ENCODE measurements at regions not wholly inside any gene's neighbourhood (a gene's known extent, or its start where the extent isn't known, plus 50 kb on each side); places are given as distances from the start of the nearest gene placed in this dataset.
A peak's percentile ranks its signal among the peaks of the same experiment; 100 is the strongest.

DNA sequence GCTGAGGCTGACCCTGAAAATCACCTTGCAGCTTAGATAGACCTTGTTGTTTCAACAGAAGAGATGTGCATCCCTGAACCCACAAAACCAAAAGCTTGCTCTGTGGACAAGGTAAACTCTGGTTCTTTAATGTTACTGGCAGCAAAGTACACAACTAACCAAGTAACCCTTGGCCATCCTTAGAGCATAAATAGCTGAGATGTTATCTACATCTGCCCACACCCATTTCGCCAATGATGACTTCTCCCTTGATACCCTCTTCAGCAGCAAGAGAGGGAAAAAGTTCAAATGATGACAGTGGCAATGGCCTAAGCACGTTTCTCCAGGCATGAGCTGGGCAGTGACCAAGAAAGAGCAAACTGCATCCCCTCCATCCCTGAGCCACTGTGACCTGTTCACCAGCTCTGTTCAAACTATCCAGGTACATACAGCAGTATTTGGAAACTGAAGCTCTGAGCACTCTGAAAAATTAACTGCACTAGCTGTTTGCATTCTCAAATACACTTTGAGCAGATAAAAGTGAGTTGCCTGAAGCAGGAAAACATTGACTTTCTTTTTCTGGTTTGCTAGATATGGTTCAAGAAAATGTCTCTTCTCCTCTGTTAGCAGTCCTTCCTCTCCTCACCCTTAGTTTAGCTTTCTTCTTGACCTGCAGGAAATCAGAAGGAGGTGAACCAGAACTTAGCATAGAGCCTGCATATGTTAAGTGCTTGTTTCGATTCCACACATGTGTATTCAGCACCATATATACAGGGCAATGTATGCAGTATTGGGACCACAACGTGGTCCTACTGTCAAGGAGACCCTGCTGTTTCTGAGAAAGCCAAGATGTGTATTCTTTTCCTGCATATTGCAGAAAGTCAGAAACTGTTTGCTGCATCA lies 231.7 kb downstream of the FOXO1 start:
- no peaks in the 10 kb centered on the region for H3K36me3 ChIP-seq (ENCODE audit: insufficient read depth in 1 of 2, low read depth in 1 of 2)
- 89 to 96% (median 90%) methylated on average over 4 of the region's 4 CpGs for WGBS, 3 donors
- H3K27me3 ChIP-seq (ENCODE audit: insufficient read depth in 3 of 3, low read length in 2 of 3), result no peaks in the 10 kb centered on the region
- DNase-seq (no peak), ATAC-seq (no peak)
- intact Hi-C loops (cut with DNase I), result no loop called here
- peaks cover 24% of the 10 kb centered on the region for H3K4me1 ChIP-seq
- TF ChIP-seq, protein P1, sequence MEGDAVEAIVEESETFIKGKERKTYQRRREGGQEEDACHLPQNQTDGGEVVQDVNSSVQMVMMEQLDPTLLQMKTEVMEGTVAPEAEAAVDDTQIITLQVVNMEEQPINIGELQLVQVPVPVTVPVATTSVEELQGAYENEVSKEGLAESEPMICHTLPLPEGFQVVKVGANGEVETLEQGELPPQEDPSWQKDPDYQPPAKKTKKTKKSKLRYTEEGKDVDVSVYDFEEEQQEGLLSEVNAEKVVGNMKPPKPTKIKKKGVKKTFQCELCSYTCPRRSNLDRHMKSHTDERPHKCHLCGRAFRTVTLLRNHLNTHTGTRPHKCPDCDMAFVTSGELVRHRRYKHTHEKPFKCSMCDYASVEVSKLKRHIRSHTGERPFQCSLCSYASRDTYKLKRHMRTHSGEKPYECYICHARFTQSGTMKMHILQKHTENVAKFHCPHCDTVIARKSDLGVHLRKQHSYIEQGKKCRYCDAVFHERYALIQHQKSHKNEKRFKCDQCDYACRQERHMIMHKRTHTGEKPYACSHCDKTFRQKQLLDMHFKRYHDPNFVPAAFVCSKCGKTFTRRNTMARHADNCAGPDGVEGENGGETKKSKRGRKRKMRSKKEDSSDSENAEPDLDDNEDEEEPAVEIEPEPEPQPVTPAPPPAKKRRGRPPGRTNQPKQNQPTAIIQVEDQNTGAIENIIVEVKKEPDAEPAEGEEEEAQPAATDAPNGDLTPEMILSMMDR (IDR thresholded peaks at IDR 0.05), result no peak
- no peak overlapping the region for H3K27ac ChIP-seq
- H3K4me3 ChIP-seq, result no peak overlapping the region
- H3K9me3 ChIP-seq, result no peaks in the 10 kb centered on the region

DNA sequence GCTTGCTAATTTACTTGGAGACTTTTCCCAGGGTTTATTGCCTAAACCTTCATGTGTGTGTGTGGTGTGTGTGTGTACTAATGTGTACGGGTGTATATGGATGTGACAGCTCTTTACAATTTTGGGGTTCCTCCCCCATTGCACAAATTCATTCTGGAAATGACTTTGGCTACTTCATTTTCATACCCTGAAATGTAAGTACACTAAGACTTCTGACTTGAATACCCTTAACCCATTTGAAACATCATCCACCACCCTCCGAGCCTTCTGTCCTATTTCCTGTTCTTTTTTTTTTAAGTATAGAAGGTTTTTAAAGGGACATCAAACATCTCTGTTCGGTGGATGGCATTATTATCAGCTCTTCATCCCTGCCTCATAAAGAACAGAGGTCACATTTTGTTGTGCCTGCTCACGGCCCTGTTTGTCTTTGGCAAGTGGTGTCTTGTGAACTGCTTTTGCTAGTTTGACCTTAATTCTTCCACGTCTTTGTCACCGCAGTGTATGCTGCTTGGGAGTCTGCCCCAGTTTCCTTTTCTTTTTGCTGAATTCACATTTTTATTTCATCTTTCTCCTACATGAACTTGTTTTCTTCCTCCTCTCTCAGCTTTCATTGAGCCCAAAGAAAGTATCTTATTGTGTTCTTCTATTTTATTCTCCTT lies 228.3 kb downstream of the FOXO1 start:
- no peaks in the 10 kb centered on the region for H3K27me3 ChIP-seq (ENCODE audit: insufficient read depth in 3 of 3, low read length in 2 of 3)
- DNase-seq (no peak), ATAC-seq (no peak)
- peak overlapping the region; percentile 68 for H3K27ac ChIP-seq
- peaks cover 42% of the 10 kb centered on the region for H3K4me1 ChIP-seq
- TF ChIP-seq, protein P1 (IDR thresholded peaks at IDR 0.05), result no peak
- intact Hi-C loops (cut with DNase I), result no loop called here
- no peaks in the 10 kb centered on the region for H3K36me3 ChIP-seq (ENCODE audit: insufficient read depth in 1 of 2, low read depth in 1 of 2)
- peak overlapping the region; percentile 50 for H3K4me3 ChIP-seq
- 61 to 80% (median 73%) methylated on average over 6 of the region's 6 CpGs for WGBS, 3 donors
- no peaks in the 10 kb centered on the region for H3K9me3 ChIP-seq

DNA sequence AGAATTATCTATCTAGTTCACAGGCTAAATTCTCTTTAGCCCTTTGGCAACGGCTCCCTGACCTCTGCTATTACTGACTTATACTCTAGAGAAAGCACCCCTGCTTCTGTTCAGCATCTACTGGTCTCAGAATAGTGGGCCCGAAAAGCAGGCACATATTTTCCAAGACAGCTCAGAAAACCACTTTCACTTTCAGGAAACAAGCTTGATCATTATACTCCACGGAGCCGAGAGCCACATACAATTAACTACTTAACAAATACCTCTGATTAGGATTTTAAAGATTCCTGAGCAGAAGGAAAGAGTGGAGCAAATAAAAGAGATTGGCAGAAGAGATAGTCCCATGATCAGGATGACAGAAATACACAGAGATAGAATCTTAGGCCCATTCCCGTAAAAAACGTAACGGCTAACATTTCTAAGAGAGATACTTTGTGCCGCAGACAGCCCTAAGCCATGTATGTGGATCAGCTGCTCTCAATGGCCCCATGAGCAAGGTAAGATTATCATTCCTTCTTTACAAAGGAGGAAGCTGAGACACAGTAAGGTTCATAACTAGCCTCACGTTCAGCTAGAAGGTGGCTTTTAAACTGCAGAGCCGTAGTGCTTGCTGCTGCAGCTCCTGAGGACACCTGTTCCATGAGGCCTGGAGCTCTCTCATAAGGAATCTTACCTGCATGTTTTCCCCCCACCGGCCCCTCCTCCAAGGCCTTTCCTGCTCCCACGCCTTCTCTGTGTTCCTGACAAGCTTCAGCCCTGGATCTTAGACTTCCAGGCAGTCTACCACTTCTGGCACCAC lies 227.2 kb downstream of the FOXO1 start:
- DNase-seq (no peak), ATAC-seq (no peak)
- intact Hi-C loops (cut with DNase I), result no loop called here
- peak overlapping the region; percentile 50 for H3K4me3 ChIP-seq
- H3K36me3 ChIP-seq (ENCODE audit: insufficient read depth in 1 of 2, low read depth in 1 of 2), result no peaks in the 10 kb centered on the region
- no peaks in the 10 kb centered on the region for H3K27me3 ChIP-seq (ENCODE audit: insufficient read depth in 3 of 3, low read length in 2 of 3)
- peaks cover 42% of the 10 kb centered on the region for H3K4me1 ChIP-seq
- peak overlapping the region; percentile 68 for H3K27ac ChIP-seq
- 26 to 51% (median 34%) methylated on average over 12 of the region's 12 CpGs for WGBS, 3 donors
- no peaks in the 10 kb centered on the region for H3K9me3 ChIP-seq
- TF ChIP-seq, protein P1 (IDR thresholded peaks at IDR 0.05), result no peak

DNA sequence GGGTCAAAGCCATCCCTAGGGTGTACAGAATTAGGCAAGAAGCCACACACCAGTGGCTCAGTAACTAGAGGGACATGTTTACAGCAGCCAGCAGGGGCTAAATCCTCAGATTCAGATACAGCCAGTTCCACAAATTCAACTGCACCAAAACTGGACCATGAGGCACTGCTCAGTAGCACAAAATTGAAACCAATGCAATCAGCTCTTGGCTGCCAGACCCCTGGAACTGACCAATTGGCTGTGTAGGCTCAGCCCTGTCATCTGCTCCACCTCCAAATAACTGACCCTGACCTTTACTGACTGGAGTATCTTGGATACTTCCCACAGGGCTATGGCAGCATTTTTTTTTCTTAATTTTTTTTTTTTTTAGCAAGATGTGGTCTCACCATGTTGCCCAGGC lies 226.5 kb downstream of the FOXO1 start:
- Histone ChIP-seq H3K4me3 (no peak overlapping the region), H3K27ac (peak overlapping the region; percentile 68), H3K9me3 (no peaks in the 10 kb centered on the region), H3K36me3 (ENCODE audit: insufficient read depth in 1 of 2, low read depth in 1 of 2) (no peaks in the 10 kb centered on the region), H3K27me3 (ENCODE audit: insufficient read depth in 3 of 3, low read length in 2 of 3) (no peaks in the 10 kb centered on the region), H3K4me1 (peaks cover 42% of the 10 kb centered on the region)
- ATAC-seq (peak in 2 of 4 donors; percentile 35 to 50), DNase-seq (peak; percentile 51 to 64)
- TF ChIP-seq, protein P1 (IDR thresholded peaks at IDR 0.05), result no peak
- intact Hi-C loops (cut with DNase I), result loop anchor here (5.0 to 10.0 kb wide), 2 partner anchors 38 to 205 kb away; no protein-coding TSS in a partner anchor
